ENCODE measurements at regions not wholly inside any gene's neighbourhood (a gene's known extent, or its start where the extent isn't known, plus 50 kb on each side); places are given as distances from the start of the nearest gene placed in this dataset.

- no peak for TF ChIP-seq POLR2A (IDR thresholded peaks at IDR 0.05)
- TF ChIP-seq, protein P1, sequence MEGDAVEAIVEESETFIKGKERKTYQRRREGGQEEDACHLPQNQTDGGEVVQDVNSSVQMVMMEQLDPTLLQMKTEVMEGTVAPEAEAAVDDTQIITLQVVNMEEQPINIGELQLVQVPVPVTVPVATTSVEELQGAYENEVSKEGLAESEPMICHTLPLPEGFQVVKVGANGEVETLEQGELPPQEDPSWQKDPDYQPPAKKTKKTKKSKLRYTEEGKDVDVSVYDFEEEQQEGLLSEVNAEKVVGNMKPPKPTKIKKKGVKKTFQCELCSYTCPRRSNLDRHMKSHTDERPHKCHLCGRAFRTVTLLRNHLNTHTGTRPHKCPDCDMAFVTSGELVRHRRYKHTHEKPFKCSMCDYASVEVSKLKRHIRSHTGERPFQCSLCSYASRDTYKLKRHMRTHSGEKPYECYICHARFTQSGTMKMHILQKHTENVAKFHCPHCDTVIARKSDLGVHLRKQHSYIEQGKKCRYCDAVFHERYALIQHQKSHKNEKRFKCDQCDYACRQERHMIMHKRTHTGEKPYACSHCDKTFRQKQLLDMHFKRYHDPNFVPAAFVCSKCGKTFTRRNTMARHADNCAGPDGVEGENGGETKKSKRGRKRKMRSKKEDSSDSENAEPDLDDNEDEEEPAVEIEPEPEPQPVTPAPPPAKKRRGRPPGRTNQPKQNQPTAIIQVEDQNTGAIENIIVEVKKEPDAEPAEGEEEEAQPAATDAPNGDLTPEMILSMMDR (IDR thresholded peaks at IDR 0.05): no peak
Observed at GRCh38 chr3:176479248-176479647, 718.0 kb downstream of the TBL1XR1 start.

Measured in lower leg skin (tissue), 3 donors.